Mesendoderm (in vitro differentiated cells): ENCODE measurements at regions not wholly inside any gene's neighbourhood (a gene's known extent, or its start where the extent isn't known, plus 50 kb on each side); places are given as distances from the start of the nearest gene placed in this dataset.

Experiments
- DNase-seq: peaks from one replicate; pipeline ENCODE4 v3.0.0; 2013
- H2AK5ac ChIP-seq: 2 replicates; pipeline ENCODE4 v1.6.1; 2013; ENCODE audit warnings: low read length, inconsistent platforms
- H2BK120ac ChIP-seq: 2 replicates; pipeline ENCODE4 v1.6.1; 2013; ENCODE audit warnings: low read depth, mild to moderate bottlenecking, low read length, moderate library complexity, mixed read lengths
- H2BK15ac ChIP-seq: replicated peaks from 2 replicates; pipeline ENCODE4 v1.6.1; 2013; ENCODE audit warnings: low read depth, mild to moderate bottlenecking, moderate library complexity
- H2BK5ac ChIP-seq: 2 replicates; pipeline ENCODE4 v1.6.1; 2013; ENCODE audit warnings: low read length, inconsistent platforms
- H3K18ac ChIP-seq: 2 replicates; pipeline ENCODE4 v1.6.1; 2013; ENCODE audit warnings: mild to moderate bottlenecking, low read length, mixed read lengths
- H3K23ac ChIP-seq: one replicate; pipeline ENCODE4 v1.6.1; 2013; ENCODE audit warnings: low read length
- H3K27ac ChIP-seq: 2 replicates; pipeline ENCODE4 v1.5.1; 2013; ENCODE audit warnings: low read depth, mild to moderate bottlenecking, inconsistent platforms, low read length, moderate library complexity
- H3K27me3 ChIP-seq: 2 replicates; pipeline ENCODE4 v1.6.1; 2013; ENCODE audit warnings: low read length, control low read depth, mild to moderate bottlenecking, inconsistent platforms; ENCODE audit not compliant: insufficient read depth, poor library complexity
- H3K36me3 ChIP-seq: 2 replicates; pipeline ENCODE4 v1.6.1; 2013; ENCODE audit warnings: low read length, inconsistent platforms; ENCODE audit not compliant: control insufficient read depth, insufficient read depth
- H3K4ac ChIP-seq: one replicate; pipeline ENCODE4 v1.6.1; 2013; ENCODE audit warnings: low read depth, mild to moderate bottlenecking, low read length, moderate library complexity
- H3K4me1 ChIP-seq: 2 replicates; pipeline ENCODE4 v1.6.1; 2013; ENCODE audit warnings: low read depth, low read length, inconsistent platforms; ENCODE audit not compliant: control insufficient read depth
- H3K4me2 ChIP-seq: 2 replicates; pipeline ENCODE4 v1.6.1; 2013; ENCODE audit warnings: low read length
- H3K4me3 ChIP-seq: 2 replicates; pipeline ENCODE4 v1.5.1; 2013; ENCODE audit warnings: mild to moderate bottlenecking, low read length
- H3K56ac ChIP-seq: one replicate; pipeline ENCODE4 v1.6.1; 2013; ENCODE audit warnings: low read length
- H3K79me1 ChIP-seq: 2 replicates; pipeline ENCODE4 v1.6.1; 2013; ENCODE audit warnings: low read length, inconsistent platforms
- H3K79me2 ChIP-seq: 2 replicates; pipeline ENCODE4 v1.6.1; 2013; ENCODE audit warnings: mild to moderate bottlenecking, low read length; ENCODE audit not compliant: control insufficient read depth, insufficient read depth
- H3K9ac ChIP-seq: 2 replicates; pipeline ENCODE4 v1.6.1; 2013; ENCODE audit warnings: low read length, inconsistent platforms
- H4K5ac ChIP-seq: one replicate; pipeline ENCODE4 v1.6.1; 2013; ENCODE audit warnings: low read length
- H4K8ac ChIP-seq: one replicate; pipeline ENCODE4 v1.6.1; 2013; ENCODE audit warnings: low read depth, mild to moderate bottlenecking, control low read depth, low read length, moderate library complexity
- WGBS: extraction: QIAGEN DNeasy Blood & Tissue Kit; methylation state at CpG from one replicate; pipeline ENCODE4 v1.1.7; 2013; ENCODE audit warnings: low lambda C conversion rate, missing lambda C conversion rate; ENCODE audit not compliant: insufficient coverage; ENCODE audit errors: extremely low coverage; 5-methylcytosine and 5-hydroxymethylcytosine counted together

DNA sequence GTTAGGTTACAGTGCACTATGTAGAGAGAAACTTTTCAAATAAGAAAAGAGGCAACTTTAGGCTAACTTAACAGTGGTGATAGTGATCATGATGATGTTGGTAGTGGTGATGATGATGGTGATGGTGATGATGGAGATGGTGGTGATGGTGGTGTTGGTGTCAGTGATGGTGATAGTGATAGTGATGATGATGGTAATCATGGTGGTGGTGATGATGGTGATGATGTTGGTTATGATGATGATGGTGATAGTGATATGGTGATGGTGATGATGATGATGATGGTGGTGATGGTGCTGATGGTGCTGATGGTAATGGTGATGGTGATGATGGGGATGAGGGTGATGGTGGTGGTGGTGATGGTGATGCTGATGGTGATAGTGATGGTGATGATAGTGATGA lies 107.4 kb downstream of the DLL1 start:
- H3K4ac ChIP-seq, result no peak overlapping the region

DNA sequence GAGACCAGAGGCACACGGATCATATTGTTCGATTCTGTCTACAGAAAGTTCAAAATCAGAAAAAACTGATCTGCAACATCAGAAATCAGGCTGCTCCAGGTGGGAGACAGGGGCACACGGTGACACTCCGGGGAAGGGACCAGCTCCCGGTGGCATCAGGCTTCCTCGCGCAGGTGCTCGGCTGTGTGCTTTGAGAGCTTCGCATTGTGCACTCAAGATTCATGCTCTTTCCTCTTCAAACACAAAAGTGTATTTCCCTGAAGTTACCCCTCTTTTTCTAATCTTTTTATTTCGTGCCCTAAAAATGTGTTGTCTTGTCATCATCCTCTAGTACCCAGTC lies 108.1 kb downstream of the DLL1 start:
- no peaks in the 10 kb centered on the region for H3K79me2 ChIP-seq
- no peak overlapping the region for H3K4me3 ChIP-seq
- no peak overlapping the region for H2AK5ac ChIP-seq
- H3K9ac ChIP-seq, result no peak overlapping the region
- no peak overlapping the region for H2BK120ac ChIP-seq
- no peak overlapping the region for H4K8ac ChIP-seq
- no peak overlapping the region for H2BK15ac ChIP-seq
- no peak overlapping the region for H3K27ac ChIP-seq
- no peaks in the 10 kb centered on the region for H3K27me3 ChIP-seq
- no peak overlapping the region for H3K4me2 ChIP-seq
- no peak overlapping the region for H4K5ac ChIP-seq
- H3K23ac ChIP-seq, result no peak overlapping the region
- no peaks in the 10 kb centered on the region for H3K79me1 ChIP-seq
- DNase-seq, result no peak
- H2BK5ac ChIP-seq, result no peak overlapping the region
- no CpG with 5 or more reads among the region's 10 CpGs for WGBS
- H3K4me1 ChIP-seq, result no peaks in the 10 kb centered on the region
- no peak overlapping the region for H3K18ac ChIP-seq
- H3K36me3 ChIP-seq, result no peaks in the 10 kb centered on the region
- H3K4ac ChIP-seq, result no peak overlapping the region
- no peak overlapping the region for H3K56ac ChIP-seq

More for the DNA sequence above, 107.4 kb downstream of the DLL1 start:
- no peak overlapping the region for H3K27ac ChIP-seq
- H3K56ac ChIP-seq, result no peak overlapping the region
- no peak overlapping the region for H3K4me2 ChIP-seq
- H2BK5ac ChIP-seq, result no peak overlapping the region
- DNase-seq, result no peak
- no peaks in the 10 kb centered on the region for H3K79me2 ChIP-seq
- H4K8ac ChIP-seq, result no peak overlapping the region
- H3K27me3 ChIP-seq, result no peaks in the 10 kb centered on the region
- no peaks in the 10 kb centered on the region for H3K79me1 ChIP-seq
- no peak overlapping the region for H3K18ac ChIP-seq
- H3K23ac ChIP-seq, result no peak overlapping the region
- no peak overlapping the region for H2AK5ac ChIP-seq
- no peaks in the 10 kb centered on the region for H3K36me3 ChIP-seq
- H3K4me1 ChIP-seq, result no peaks in the 10 kb centered on the region
- no peak overlapping the region for H3K4me3 ChIP-seq
- H2BK120ac ChIP-seq, result no peak overlapping the region
- H3K9ac ChIP-seq, result no peak overlapping the region
- H2BK15ac ChIP-seq, result no peak overlapping the region
- H4K5ac ChIP-seq, result no peak overlapping the region

DNA sequence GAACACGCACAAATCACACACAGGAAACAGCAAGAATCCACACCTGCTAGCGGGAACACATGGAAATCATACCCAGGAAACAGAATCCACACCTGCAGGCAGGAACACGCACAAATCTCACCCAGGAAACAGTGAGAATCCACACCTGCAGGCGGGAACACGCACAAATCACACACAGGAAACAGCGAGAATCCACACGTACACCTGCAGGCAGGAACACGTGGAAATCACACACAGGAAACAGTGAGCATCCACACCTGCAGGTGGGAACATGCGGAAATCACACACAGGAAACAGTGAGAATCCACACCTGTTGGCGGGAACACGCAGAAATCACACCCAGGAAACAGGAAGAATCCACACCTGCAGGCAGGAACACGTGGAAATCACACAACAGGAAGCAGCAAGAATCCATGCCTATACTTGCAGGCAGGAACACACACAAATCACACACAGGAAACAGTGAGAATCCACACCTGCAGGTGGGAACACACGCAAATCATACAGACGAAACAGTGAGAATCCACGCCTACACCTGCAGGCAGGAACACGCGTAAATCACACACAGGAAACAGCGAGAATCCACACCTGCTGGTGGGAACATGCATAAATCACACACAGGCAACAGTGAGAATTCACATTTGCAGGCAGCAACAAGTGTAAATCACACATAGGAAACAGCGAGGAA lies 108.6 kb downstream of the DLL1 start:
- Histone ChIP-seq H3K56ac (no peak overlapping the region), H3K79me1 (no peaks in the 10 kb centered on the region), H3K18ac (no peak overlapping the region), H4K5ac (no peak overlapping the region), H2AK5ac (no peak overlapping the region), H3K27me3 (no peaks in the 10 kb centered on the region), H2BK120ac (no peak overlapping the region), H3K4me3 (no peak overlapping the region), H3K4ac (no peak overlapping the region), H2BK5ac (no peak overlapping the region), H3K23ac (no peak overlapping the region), H2BK15ac (no peak overlapping the region), H3K79me2 (no peaks in the 10 kb centered on the region), H3K4me1 (no peaks in the 10 kb centered on the region), H3K4me2 (no peak overlapping the region), H3K27ac (no peak overlapping the region), H4K8ac (no peak overlapping the region), H3K9ac (no peak overlapping the region), H3K36me3 (no peaks in the 10 kb centered on the region)
- no peak for DNase-seq
- no CpG with 5 or more reads among the region's 19 CpGs for WGBS

DNA sequence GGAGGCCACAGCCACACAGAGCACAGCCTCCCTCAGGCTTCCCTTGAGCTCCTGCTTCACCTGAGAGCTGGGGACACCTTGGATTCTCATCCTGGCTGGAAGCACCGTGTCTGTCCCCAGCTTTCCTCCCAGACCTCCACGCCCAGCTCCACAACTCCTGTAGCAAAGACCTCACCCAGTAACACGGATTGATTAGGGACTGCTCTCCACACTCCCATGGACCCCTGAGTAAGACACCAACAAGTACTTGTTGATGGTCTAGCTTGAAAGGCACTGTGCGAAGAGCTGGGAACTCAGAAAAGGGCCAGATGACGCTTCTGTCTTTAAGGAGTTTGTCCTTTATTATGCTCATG lies 109.6 kb downstream of the DLL1 start:
- Histone ChIP-seq H3K9ac (no peak overlapping the region), H2BK5ac (no peak overlapping the region), H3K36me3 (no peaks in the 10 kb centered on the region), H3K79me2 (no peaks in the 10 kb centered on the region), H2BK120ac (no peak overlapping the region), H3K4me3 (no peak overlapping the region), H3K18ac (no peak overlapping the region), H3K56ac (no peak overlapping the region), H3K79me1 (no peaks in the 10 kb centered on the region), H2BK15ac (no peak overlapping the region), H3K4me1 (no peaks in the 10 kb centered on the region), H3K4ac (no peak overlapping the region), H3K23ac (no peak overlapping the region), H3K27ac (no peak overlapping the region), H4K8ac (no peak overlapping the region), H3K27me3 (no peaks in the 10 kb centered on the region), H2AK5ac (no peak overlapping the region), H3K4me2 (no peak overlapping the region), H4K5ac (no peak overlapping the region)
- WGBS, result no CpG with 5 or more reads among the region's 5 CpGs
- DNase-seq, result no peak

DNA sequence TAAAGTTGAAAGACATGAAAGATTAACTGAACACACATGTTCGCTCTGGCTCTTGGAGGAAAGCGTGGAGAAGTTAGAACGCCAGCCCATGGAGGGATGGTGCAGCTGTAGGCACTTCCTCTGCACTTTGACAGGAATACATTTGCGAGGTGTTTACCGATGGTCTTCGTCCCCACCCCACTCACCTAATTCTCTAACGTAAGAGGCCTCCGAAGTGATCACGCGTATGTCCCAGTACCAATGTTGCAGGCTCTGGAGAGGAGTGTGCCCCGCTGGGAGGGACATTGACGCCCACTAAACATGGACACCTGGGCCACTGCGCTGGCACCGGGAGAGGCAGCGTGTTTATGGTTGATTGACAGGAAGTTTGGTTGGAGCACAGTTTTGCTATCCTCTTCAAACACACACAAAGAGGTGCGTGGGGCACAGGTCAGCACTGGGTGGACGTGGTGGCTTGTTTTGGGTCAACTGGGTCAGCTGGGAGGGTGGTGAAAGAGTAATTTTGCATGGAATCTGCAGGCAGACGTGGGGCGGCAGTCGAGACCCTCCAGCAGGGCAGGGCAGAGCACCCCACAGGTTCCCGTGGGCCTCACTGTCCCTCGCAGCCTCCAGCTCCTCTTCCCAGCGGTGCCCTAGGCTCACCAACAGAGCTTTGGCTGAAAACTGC lies 110.1 kb downstream of the DLL1 start:
- WGBS, result no CpG with 5 or more reads among the region's 23 CpGs
- Histone ChIP-seq H3K4me1 (no peaks in the 10 kb centered on the region), H3K23ac (no peak overlapping the region), H2BK5ac (no peak overlapping the region), H2BK15ac (no peak overlapping the region), H3K27ac (no peak overlapping the region), H4K8ac (no peak overlapping the region), H3K56ac (no peak overlapping the region), H3K18ac (no peak overlapping the region), H3K27me3 (no peaks in the 10 kb centered on the region), H4K5ac (no peak overlapping the region), H3K79me1 (no peaks in the 10 kb centered on the region), H3K79me2 (no peaks in the 10 kb centered on the region), H2AK5ac (no peak overlapping the region), H3K36me3 (no peaks in the 10 kb centered on the region), H3K4ac (no peak overlapping the region), H3K4me2 (no peak overlapping the region), H2BK120ac (no peak overlapping the region), H3K9ac (no peak overlapping the region), H3K4me3 (no peak overlapping the region)
- DNase-seq, result no peak
